DND-41 (cell line): ENCODE measurements at regions not wholly inside any gene's neighbourhood (a gene's known extent, or its start where the extent isn't known, plus 50 kb on each side); places are given as distances from the start of the nearest gene placed in this dataset.

Source experiments
- EZH2 ChIP-seq: IDR thresholded peaks from 3 replicates; pipeline ENCODE4 v1.6.1; 2012; ENCODE audit warnings: borderline replicate concordance, low read depth, mild to moderate bottlenecking, moderate library complexity, low read length, inconsistent platforms; ENCODE audit not compliant: severe bottlenecking
- TF ChIP-seq, protein P1 (sequence below): IDR thresholded peaks from 2 replicates; pipeline ENCODE4 v1.5.1; 2012; ENCODE audit warnings: borderline replicate concordance, low read length, moderate library complexity, mild to moderate bottlenecking; ENCODE audit not compliant: poor library complexity, severe bottlenecking; ENCODE audit errors: extremely low read depth

DNA sequence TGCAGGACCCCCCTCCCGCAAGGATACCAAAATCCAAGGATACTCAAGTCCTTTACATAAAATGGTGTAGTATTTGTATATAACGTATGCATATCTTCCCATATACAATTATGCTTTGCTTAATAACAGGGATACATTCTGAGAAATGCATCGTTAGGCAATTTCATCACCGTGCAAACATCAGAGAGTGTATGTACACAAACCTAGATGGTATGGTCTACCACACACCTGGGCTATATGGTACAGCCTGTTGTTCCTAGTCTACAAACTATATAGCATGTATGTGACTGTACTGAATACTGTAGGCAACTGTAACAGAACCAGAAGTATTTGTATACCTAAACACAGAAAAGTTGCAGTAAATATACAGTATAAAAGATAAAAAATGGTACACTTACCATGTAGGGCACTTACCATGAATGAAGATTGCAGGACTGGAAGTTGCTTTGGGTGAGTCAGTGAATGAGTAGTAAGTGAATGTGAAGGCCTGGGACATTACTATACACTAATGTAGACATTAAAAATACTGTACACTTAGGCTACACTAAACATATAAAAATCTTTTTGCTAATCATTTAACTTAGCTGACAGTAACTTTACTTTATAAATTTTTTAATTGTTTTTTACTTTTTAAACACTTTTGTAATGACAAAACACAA is 141.1 kb downstream of the SLC41A2 start:
- TF ChIP-seq, protein P1, sequence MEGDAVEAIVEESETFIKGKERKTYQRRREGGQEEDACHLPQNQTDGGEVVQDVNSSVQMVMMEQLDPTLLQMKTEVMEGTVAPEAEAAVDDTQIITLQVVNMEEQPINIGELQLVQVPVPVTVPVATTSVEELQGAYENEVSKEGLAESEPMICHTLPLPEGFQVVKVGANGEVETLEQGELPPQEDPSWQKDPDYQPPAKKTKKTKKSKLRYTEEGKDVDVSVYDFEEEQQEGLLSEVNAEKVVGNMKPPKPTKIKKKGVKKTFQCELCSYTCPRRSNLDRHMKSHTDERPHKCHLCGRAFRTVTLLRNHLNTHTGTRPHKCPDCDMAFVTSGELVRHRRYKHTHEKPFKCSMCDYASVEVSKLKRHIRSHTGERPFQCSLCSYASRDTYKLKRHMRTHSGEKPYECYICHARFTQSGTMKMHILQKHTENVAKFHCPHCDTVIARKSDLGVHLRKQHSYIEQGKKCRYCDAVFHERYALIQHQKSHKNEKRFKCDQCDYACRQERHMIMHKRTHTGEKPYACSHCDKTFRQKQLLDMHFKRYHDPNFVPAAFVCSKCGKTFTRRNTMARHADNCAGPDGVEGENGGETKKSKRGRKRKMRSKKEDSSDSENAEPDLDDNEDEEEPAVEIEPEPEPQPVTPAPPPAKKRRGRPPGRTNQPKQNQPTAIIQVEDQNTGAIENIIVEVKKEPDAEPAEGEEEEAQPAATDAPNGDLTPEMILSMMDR = no peak
- no peak for TF ChIP-seq EZH2
